Fibroblast of skin of left quadriceps (primary cell): ENCODE measurements at regions not wholly inside any gene's neighbourhood (a gene's known extent, or its start where the extent isn't known, plus 50 kb on each side); places are given as distances from the start of the nearest gene placed in this dataset.

Experiments
- DNase-seq, 2 experiments: peaks; one replicate each; pipeline ENCODE4 v3.0.0-alpha.2; 2013; ENCODE audit warnings: low read depth in 2 of 2

GRCh38 chr20:40956542-40957264, 71.9 kb upstream of the TOP1 start:
- DNase-seq: no peak

- no peak for DNase-seq
Measured at GRCh38 chr20:40957265-40957760, 71.3 kb upstream of the TOP1 start.

GRCh38 chr20:40958598-40958997, 70.0 kb upstream of the TOP1 start:
- no peak for DNase-seq

GRCh38 chr20:40959325-40960092, 69.1 kb upstream of the TOP1 start:
- no peak for DNase-seq

- DNase-seq: no peak
Measured at GRCh38 chr20:40960101-40960500, 68.5 kb upstream of the TOP1 start.

GRCh38 chr20:40960521-40960956, 68.1 kb upstream of the TOP1 start:
- no peak for DNase-seq

GRCh38 chr20:40961176-40961575, 67.4 kb upstream of the TOP1 start:
- DNase-seq: no peak

GRCh38 chr20:40961686-40962640, 66.7 kb upstream of the TOP1 start:
- no peak for DNase-seq

- peak in 1 of 2 experiments; percentile 26 for DNase-seq
Measured at GRCh38 chr20:40962733-40963504, 65.7 kb upstream of the TOP1 start.

- no peak for DNase-seq
Measured at GRCh38 chr20:40963505-40963845, 65.1 kb upstream of the TOP1 start.

GRCh38 chr20:40965671-40966070, 63.0 kb upstream of the TOP1 start:
- DNase-seq: no peak

GRCh38 chr20:40966103-40966502, 62.5 kb upstream of the TOP1 start:
- DNase-seq: no peak

- no peak for DNase-seq
Measured at GRCh38 chr20:40966516-40967185, 62.0 kb upstream of the TOP1 start.

- DNase-seq: no peak
Measured at GRCh38 chr20:40967700-40968099, 60.9 kb upstream of the TOP1 start.

- peak in 1 of 2 experiments; percentile 47 for DNase-seq
Measured at GRCh38 chr20:40968816-40969562, 59.6 kb upstream of the TOP1 start.

GRCh38 chr20:40970218-40970617, 58.4 kb upstream of the TOP1 start:
- no peak for DNase-seq

GRCh38 chr20:40977218-40977617, 51.4 kb upstream of the TOP1 start:
- no peak for DNase-seq

- DNase-seq: no peak
Measured at GRCh38 chr20:40978761-40979160, 49.9 kb upstream of the TOP1 start.
